GM12874 (cell line): ENCODE measurements at regions not wholly inside any gene's neighbourhood (a gene's known extent, or its start where the extent isn't known, plus 50 kb on each side); places are given as distances from the start of the nearest gene placed in this dataset.

ENCODE experiments used
- TF ChIP-seq, protein P1 (sequence below): IDR thresholded peaks from 2 replicates; pipeline ENCODE4 v1.5.1; 2011; ENCODE audit warnings: low read depth, mild to moderate bottlenecking, control low read depth, low read length, moderate library complexity; ENCODE audit not compliant: insufficient read depth

DNA sequence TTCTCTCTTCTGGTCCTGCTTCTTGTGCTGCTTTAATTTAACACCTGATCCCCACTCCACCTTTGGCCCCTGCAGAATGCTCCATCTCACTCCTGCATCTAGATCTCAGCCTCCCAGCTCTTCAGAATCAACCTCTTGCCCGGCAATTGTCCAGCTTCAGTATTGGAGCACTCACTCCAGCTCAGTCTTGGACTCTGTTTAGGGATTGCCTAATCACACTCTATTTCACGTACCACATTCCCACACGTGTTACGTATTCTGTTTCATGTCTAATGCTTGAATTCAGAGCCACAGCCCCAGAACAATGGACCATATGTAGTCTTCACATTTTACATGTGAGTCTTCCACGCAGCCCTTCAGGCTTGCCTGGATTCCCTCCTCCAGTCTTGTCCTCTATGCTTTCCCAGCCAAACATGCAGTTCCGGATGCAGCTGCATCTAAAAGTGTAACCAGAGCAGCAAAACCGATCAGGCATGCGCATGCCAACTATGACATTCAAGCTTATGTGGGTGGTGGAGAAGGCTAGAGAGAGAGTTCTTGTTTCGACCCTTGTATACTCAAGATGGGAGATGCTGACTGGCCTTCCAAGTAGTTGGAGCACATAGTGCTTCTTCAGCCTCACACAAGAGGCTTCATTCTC lies 105.2 kb upstream of the FAM9A start:
- TF ChIP-seq, protein P1, sequence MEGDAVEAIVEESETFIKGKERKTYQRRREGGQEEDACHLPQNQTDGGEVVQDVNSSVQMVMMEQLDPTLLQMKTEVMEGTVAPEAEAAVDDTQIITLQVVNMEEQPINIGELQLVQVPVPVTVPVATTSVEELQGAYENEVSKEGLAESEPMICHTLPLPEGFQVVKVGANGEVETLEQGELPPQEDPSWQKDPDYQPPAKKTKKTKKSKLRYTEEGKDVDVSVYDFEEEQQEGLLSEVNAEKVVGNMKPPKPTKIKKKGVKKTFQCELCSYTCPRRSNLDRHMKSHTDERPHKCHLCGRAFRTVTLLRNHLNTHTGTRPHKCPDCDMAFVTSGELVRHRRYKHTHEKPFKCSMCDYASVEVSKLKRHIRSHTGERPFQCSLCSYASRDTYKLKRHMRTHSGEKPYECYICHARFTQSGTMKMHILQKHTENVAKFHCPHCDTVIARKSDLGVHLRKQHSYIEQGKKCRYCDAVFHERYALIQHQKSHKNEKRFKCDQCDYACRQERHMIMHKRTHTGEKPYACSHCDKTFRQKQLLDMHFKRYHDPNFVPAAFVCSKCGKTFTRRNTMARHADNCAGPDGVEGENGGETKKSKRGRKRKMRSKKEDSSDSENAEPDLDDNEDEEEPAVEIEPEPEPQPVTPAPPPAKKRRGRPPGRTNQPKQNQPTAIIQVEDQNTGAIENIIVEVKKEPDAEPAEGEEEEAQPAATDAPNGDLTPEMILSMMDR, result no peak

- TF ChIP-seq, protein P1, result no peak
Observed at GRCh38 chrX:8897259-8897658, 96.1 kb upstream of the FAM9A start.

DNA sequence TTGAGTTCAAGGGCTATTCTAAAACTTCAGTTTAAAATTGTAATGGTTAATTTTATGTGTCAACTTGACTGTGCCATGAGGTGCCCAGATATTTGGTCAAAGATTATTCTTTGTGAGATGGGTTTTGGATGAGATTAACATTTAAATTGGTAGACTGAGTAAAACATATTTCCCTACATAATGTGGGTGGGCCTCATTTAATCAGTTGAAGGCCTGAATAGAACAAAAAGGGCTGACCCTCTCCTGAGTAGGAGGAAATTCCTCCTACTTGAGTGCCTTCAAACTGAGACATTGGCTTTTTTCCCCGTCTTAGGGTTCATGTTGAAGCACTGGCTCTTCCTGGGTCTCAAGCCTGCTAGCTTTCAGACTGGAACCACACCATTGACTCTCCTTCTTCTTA lies 89.6 kb upstream of the FAM9A start:
- TF ChIP-seq, protein P1, result no peak

DNA sequence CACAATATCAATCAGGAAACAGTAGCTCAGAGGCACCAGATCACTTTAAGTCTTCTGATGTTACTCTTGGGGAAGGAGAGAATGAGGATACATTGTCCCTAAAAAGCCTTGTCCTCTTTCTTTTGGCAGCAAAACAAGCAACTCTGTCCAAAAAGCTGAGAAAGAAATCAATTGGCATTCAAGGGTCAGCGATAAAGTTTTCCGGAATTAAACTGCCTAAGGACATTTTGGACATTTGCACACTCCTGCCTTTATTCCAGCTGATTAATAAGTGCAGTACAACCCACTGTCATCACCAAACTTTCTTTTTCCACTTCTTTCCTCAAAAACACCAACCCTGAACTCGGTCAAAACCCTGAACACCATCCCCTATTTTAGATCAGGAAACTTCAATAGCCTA lies 85.8 kb upstream of the FAM9A start:
- TF ChIP-seq, protein P1, result no peak

DNA sequence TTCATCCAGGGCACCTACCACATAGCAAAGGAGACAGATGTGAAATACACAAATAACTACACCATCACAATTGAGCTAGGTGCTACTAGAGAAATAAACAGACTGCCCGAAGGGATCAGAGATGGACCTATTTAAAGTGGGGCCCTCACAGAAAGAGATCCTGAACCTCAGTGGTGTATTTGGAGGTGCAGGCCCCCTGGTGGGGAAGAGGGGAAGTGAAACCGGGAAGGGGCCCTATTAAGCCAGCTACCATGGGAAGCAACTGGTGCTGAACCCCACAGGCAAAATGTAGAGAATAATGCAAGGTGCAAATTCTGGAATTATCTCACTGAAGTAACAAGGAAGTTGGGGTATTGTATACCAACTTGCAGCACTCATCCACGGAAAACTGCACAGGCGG lies 78.6 kb upstream of the FAM9A start:
- TF ChIP-seq, protein P1, result peak; percentile 44; the same call in 1 of the 2 replicates

GRCh38 chrX:8873956-8874355 lies 72.8 kb upstream of the FAM9A start:
- TF ChIP-seq, protein P1, result no peak

GRCh38 chrX:8873102-8873501 lies 71.9 kb upstream of the FAM9A start:
- TF ChIP-seq, protein P1, result no peak

DNA sequence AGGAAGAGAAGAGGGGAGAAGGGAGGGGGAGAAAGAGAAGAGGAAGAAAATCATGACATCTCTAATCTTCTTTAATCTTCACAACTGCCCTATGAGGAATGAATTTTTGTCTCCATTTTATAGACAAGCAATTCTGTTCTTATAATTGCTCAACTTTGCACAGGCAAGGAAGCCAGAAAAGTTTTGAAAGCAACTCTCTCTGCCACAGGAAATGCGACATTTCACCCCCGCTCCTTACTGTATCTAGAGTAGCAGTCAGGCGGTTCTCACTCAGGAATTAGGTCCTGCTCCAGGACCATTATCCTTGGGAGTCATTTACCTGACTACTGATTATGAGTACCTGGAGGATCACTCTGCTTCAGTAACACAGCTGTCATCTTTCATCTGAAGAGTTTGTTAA lies 69.2 kb upstream of the FAM9A start:
- TF ChIP-seq, protein P1, result no peak
